SK-MEL-5 (cell line): ENCODE measurements at regions not wholly inside any gene's neighbourhood (a gene's known extent, or its start where the extent isn't known, plus 50 kb on each side); places are given as distances from the start of the nearest gene placed in this dataset.
A peak's percentile ranks its signal among the peaks of the same experiment; 100 is the strongest.
"Not testable (repeated sequence)": the region's sequence is repeated elsewhere in the genome, so short reads cannot be mapped to it uniquely, and the experiment has no call there.

Source experiments
- DNase-seq: peaks from one replicate; pipeline ENCODE4 v3.0.0-alpha.2; 2016; ENCODE audit warnings: low read depth, low spot score
- in situ Hi-C: cut with HindIII; loops from 2 replicates; pipeline ENCODE4 v1.10.0; 2016; ENCODE audit warnings: low sequenced_read_pairs, high pct_unique_total_duplicates, low pct_unique_long_range_greater_than_20kb

DNA sequence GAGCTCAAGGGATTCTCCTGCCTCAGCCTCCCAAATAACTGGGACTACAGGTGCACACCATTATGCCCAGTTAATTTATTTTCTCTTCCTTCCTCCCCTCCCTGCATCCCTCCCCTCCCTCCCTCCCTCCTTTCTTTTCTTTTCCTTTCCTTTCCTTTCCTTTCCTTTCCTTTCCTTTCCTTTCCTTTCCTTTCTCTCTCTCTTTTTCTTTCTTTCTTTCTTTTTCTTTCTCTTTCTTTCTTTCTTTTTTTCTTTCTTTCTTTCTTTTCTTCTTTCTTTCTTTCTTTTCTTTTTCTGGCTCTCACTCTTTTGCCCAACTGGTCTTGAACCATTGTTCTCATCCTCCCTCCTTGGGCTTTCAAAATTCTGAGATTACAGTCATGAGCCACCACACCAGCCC, 873.0 kb upstream of the KLHL1 start:
- in situ Hi-C loops, DNase-seq: not testable (repeated sequence)

DNA sequence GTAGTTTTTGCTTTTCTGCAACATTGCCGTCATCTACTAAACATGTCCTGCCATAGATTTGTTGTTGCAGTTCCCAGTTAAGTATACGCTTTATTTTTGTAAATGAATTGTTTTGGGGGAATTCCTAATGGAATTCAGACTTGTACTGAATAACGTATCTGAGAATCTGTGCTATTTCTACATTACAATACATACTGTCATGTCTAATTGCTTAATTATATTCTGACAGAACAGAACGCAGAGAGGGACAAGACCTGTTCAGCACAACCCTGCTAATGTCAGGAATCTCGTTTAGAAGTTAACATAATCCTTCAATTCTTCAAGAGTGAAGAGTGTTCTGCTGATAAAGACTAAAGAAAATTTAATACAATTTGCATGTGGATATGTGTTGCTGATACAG, 861.1 kb upstream of the KLHL1 start:
- DNase-seq: no peak
- in situ Hi-C loops: no loop called here

DNA sequence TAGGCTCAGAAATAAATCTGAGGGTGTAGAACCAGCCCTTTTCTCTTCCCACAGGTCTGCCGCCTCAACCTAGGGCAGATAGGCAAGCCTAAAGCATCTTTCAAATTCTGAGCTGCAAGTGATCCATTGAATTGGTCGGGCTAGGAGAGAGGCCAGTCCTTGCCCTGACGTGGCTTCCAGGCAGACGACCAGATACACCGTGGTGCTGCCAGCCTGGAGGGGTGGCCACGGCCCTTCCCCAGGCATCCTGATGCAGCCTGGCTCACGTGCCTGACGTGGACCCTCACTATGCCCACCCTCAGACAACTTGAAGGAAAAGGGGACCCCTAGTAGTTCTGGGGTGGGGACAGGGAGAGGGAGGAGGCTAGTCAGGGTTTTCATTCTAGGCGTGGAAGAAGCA, 859.3 kb upstream of the KLHL1 start:
- in situ Hi-C loops: no loop called here
- DNase-seq: no peak

DNA sequence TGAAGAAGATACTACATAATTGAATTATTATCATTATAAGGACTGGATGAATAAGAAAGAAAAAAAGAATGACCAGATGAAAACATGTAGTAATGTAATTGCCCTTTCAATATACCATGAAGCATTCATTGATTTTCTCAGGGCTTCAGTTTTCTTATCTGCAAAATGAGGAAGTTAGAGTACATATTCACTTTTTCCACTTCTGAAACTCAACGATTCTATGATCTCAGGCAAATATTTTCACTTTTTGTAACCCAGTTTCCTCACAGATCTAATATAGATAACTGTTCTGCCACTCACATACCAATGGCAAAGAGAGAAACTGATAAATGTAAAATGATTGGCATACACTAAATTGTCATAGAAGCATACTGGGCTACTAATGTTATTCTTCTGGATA, 856.6 kb upstream of the KLHL1 start:
- no peak for DNase-seq
- in situ Hi-C loops: no loop called here

DNA sequence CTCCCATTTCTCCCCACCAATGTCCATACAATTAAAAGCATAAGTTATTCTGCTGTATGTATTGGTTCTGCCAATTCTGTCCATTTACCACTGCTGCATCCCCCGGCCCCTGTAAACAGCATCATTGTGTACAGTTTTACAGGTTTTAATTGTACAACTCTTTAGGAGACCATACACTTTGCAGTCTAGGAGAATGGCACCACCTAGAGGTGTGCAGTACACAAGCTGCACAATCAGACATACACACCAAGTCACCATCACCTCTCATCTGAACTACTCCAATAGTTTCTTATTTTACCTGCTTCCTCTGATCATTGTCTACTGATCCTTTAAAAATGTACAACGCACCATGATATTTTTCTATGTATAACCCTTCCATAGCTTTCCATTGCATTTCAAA, 855.9 kb upstream of the KLHL1 start:
- peak; percentile 47 for DNase-seq
- in situ Hi-C loops: no loop called here

DNA sequence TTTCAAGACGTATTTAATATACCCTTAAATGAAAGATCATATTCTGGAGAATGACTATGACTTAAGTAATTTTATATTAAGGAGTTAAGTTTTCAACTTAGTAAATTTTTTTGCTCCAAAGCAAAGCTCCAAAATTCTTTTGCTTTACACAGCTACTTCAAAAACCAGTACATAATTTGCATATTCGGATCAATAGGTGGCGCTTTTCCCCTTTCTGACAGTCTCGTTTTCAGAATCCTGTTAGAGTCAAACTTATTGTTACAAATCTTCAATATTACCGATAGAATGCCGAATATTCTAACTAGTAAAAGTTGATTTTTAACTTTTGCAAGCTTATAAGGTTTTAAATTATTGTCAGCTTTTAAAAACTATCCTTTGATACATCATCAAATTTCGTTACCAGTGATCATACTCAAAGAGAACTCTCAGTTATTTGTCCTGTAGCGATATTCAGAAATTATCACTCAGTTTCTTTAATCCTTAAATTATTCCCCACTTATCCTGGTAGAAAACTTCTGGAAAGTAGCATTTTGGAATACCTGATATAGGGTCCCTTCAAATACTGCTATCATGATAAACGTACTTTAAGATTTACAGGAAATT, 852.7 kb upstream of the KLHL1 start:
- peak; percentile 43 for DNase-seq
- in situ Hi-C loops: no loop called here

DNA sequence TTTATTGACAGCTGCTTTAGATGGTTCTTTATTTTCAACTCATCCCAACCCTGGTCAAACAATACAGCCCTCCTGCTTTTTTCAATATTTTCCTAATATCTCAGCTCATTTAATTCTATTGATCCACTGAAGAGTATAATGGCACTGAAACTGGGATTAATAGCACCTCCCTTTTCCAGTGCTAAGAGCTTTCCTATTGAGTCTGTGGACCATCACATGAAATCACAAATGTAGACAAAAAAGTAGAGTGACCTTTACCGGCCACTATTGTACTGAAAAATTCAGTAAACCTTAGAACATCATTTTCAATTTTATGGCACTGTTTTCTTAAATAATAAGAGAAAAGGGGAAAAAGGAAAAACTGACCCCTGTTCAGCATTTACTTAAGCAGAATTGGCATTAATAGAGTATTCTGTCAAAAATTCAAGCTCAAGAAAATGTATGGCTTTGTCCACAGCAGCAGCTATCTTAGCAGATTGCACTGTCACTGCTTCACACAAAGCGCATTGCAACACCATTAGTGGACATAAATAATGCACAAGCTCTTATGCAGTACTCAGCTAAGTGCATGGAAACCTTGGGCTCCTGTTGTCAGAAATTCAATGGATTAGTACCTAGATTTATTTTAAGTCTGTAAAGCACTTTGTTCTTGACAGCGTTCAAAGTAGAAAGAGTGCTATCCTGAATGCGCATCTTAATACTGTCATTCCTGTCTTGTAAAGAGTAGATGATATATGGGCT, 851.0 kb upstream of the KLHL1 start:
- DNase-seq: no peak
- in situ Hi-C loops: no loop called here

DNA sequence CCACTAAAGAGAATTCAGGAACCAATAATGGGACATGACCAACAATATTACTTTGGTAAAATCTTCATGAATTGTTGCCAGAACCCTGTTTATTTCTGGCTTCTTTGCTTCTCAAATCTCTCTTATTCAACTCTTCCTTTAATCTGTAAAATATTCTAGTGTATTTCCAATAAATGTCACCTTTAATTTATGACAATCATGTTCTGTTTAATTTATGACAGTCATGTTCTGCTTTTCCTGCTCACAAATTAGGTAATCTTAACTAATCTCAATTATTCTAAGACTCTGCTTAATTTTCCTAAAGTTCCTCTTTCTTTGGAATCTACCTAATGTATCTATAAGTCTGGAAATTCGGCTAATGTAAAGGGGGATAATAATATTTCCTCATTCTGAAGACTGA, 847.6 kb upstream of the KLHL1 start:
- no peak for DNase-seq
- in situ Hi-C loops: no loop called here

DNA sequence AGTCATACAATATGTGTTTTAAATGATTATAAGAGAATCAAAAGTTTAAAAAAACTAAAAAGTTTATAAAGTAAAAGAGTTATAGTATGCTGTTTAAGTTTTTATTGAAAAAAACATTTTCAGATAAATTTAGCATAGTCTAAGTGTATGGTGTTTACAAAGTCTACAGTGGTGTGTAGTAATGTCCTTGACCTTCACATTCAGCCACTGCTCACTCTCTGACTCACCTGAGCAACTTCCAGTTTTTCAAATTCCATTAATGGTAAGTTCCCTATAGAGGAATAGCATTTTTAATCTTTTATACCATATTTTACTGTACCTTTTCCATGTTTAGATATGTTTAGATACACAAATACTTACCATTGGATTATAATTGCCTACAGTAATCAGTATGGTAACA, 842.4 kb upstream of the KLHL1 start:
- in situ Hi-C loops: no loop called here
- no peak for DNase-seq

DNA sequence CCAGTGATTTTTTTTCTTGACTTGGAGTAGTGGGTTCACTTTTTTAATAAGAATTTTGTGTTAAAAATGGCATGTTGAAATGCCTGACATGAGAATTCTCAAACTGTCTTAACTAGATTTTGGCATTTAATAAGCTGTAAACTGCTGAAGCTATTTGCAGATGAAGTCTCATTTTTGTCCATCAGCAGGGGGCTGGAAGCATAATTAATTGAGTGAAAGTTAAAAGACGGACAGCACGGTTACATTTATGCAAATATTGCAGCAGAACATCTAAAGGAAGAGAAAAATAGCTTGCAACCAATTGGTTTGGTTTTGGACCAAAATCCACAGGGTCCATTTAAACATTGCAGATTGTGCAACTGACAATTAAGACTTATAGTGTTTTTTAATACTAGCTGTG, 837.3 kb upstream of the KLHL1 start:
- no peak for DNase-seq
- in situ Hi-C loops: no loop called here

DNA sequence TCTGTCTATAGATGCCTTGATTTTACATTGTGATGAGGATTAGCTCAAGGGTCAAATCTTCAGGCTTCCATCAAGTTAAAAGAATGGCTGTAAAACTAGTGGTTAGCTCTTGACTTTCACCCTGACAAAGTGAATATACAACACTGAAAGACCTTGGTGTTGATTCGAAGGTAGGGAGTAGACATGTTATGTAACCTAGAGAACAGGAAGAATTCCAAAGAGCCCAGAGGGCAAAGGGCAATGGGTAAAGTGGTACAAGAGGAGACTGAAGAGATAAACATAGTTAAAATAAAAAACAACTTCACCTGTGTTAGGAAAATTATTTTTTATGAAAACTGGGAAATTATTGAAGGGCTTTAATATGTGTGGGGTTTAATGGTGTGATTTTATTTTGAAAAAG, 833.2 kb upstream of the KLHL1 start:
- no peak for DNase-seq
- in situ Hi-C loops: no loop called here

DNA sequence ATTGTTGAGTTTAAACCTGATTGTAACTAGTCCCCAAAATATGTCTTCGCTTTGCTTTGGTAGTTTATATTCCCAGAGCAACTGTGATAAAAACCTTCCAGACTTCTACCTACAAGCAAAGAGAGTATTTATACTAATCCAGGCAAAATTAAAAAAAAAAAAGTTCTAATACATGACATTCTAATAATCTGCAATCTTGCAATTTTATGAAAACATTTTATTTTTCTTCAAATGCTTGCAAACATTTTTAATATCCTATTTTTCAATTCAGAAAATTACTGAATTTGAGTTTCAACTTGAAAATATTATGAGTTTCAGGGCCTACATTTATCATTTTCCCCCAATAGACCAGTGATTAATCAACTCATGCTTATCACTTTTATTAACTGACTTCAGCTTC, 830.2 kb upstream of the KLHL1 start:
- DNase-seq: no peak
- in situ Hi-C loops: no loop called here

DNA sequence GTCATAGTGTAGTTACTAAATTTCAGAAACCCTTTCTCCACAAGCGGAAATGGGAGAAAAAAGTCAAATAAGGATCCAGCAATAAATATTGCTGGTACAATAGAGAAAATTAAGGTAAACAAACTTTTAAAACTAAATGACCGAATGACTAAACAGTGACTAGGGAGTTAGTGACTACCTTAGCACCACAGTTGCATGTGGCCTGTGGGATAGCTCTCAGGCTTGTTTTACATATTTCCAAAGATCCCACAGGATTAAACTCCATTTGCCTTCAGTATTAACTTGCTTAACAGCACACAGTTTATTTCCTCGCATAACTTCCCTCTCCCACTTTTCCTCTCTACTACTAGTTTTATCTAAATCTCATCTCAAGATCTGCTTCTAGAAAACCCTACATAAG, 824.3 kb upstream of the KLHL1 start:
- in situ Hi-C loops: no loop called here
- no peak for DNase-seq

DNA sequence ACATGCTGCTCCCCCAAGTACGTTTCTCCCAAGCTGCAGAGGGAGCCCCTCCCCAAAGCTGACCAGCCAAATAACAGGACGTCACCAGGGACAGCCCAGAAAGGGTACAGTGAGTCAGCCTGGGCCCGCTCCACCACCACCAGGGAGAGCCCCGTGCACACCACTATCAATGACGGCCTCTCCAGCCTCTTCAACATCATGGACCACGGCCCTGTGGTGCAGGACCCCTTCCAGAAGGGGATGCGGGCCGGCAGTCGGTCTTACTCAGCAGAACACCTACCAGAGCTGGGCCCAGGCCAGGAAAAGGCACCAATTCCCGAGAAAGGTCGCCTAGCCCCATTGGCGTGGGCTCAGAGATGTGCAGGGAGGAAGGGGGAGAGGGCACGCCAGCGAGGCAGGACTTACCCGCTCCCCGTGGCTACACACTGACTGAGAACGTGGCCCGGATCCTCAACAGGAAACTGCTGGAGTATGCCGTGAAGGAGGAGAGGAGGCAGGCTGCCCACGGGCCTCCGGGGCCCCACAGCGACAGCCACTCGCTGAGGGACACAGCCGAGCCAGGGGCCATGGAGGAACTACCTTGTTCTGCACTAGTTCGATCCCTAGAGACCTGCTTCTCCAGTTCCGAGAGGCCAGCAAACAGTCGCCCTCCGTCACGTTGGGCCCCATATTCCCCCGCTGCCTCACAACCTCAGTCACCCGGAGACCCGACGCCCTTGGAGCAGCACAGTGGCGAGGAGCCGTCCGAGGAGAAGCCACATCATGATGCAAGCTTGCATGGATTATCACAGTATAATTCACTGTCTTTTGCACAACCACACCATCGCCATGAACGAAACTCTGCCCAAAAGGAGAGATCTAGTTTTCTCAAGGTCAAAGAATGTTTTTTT, 815.9 kb upstream of the KLHL1 start:
- DNase-seq: no peak
- in situ Hi-C loops: no loop called here

DNA sequence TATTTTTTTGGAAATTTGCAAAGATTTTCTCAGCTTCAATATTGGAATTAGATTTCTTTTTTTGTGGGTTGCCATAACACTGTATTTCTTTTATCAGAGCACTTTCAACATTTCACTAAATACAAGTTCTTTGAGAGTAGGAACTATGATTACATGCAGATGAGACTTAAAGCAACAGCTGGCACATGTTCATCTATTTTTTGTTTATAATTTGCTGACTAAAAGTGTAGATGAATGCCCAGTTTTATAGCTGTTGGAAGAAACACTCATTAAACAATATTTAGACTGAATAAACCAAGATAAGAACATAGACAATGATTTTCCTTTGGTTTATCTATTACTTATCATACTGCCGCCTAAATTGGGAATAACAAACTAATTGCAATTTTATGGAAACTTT, 803.0 kb upstream of the KLHL1 start:
- in situ Hi-C loops: no loop called here
- DNase-seq: no peak

DNA sequence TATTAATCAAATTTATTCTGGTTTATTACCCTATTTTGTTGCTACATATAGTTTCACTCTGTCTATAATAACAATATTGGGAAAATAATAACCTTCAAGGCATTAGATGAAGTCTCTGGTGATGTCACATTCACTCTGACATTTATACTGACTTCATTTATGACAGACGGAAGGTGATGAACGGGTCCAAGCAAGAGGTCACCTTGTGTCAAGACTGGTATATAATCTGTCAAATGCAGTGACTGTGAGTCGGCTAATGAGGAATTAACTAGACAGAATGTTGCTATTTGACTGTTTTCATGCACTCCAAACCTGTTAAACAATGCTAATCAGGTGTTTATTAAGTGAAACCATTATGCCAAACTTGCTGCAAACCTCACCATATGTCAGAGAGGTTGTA, 800.5 kb upstream of the KLHL1 start:
- DNase-seq: no peak
- in situ Hi-C loops: no loop called here

DNA sequence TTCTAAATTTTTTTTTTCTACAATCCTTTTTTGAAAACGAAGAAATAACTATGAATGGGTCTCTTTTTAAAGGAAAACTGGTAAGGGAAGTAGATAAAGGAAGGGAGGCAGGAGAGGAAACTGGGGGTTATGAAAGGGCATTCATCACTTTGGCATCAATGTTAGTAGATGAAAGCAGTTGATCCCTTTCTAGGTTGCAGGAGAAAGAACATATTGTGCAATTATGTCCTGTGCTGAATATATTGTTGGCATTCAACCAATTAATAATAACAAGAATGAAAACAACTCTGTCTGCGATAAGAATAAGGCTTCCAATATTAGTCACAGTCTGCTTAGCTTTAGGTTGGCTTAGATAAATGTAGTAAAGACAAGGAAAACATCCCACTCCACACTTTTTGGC, 796.8 kb upstream of the KLHL1 start:
- in situ Hi-C loops: no loop called here

DNA sequence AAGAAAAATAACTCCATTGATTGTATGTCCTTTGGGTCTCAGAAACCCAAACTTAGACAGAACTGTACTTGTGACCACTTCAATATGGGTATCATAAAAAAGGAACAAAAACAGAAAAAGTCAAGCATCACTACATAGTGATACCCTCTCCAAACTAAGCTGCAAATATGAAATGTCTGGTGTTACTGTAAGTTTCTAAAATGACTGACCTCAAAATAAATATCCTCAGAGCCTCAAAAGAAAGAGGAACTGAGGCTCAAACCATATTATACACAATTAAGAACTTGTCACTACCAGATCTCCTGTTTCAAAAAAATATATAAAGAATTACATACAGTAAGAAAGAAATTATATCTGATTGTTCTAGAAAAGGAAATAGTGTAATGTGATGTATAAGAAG, 787.9 kb upstream of the KLHL1 start:
- in situ Hi-C loops: no loop called here
- no peak for DNase-seq

More for the DNA sequence above, 796.8 kb upstream of the KLHL1 start:
- no peak for DNase-seq

DNA sequence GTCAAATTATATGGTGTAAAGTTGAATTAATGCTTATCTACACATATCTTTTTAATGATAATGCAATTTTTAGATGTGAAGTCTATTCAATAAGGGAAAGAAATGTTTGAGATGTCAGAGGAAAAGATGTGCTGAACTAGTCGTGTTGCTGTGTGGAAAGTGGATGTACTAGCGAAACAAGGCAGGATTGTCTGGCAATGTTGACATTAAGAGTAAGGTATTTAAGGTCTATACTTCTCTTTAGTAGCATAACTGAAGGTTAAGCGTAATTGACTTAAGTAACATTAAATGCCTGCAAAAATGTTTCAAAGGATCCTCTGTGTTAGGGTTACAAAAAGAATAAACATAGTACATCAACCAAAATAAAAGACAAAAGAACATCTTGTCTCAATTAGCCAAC, 787.3 kb upstream of the KLHL1 start:
- in situ Hi-C loops: no loop called here
- peak; percentile 14 for DNase-seq
